HG03045 (cell line): ENCODE measurements at regions not wholly inside any gene's neighbourhood (a gene's known extent, or its start where the extent isn't known, plus 50 kb on each side); places are given as distances from the start of the nearest gene placed in this dataset.
"Not testable (repeated sequence)": the region's sequence is repeated elsewhere in the genome, so short reads cannot be mapped to it uniquely, and the experiment has no call there.

Experiments
- ATAC-seq: cut with Tn5 transposase; IDR thresholded peaks from one replicate; pipeline ENCODE4 v1.9.1; 2021; ENCODE audit warnings: mild to moderate bottlenecking, moderate library complexity; ENCODE audit not compliant: unreplicated experiment

DNA sequence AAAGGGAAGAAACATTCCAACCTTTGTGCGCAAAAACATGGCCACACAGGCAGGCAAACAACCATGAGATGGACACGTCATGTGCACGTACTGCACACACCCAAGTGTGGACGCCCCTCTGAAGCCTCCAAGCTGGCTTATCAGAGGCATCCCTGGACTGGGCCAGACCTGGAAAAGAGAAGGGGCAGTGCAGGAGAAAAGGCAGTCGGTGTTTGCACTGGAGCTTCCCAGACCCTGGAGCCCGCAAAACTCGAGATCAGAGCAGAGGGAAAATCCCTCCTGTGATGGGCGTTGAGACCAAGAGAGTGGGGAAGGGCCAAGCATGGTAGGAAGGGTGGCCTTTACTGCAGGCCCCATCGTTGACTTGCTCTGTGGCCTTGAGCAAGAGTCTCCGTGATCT is 269.5 kb downstream of the CYRIA start:
- ATAC-seq: no peak

DNA sequence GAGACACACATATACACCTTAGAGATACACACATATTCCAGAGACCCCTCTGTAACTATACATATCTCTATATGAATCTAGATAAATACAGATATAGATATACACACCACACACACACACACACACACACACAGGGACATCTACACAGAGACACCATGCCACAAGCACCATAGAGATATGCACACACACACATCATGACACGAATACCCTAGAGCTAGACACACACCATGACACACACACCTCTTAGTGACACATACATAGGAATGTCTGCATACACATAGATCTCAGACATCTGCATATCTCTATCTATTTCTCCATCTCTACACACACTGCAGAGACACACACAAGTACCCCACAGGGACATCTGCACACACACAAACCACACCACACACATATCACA is 270.0 kb downstream of the CYRIA start:
- ATAC-seq: no peak

DNA sequence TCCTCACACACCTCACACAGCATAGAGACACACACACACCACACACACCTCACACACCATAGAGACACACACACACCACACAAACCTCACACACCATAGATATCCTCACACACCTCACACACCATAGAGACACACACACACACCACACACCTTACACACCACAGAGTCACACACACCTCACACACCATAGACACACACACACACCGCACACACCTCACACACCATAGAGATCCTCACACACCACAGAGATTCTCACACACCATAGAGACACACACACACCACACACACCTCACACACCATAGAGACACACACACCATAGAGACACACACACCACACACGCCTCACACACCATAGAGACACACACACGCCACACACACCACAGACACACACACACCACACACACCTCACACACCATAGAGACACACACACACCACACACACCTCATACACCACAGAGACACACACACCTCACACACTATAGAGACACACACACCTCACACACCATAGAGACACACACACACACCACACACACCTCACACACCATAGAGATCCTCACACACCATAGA is 270.6 kb downstream of the CYRIA start:
- no peak for ATAC-seq

DNA sequence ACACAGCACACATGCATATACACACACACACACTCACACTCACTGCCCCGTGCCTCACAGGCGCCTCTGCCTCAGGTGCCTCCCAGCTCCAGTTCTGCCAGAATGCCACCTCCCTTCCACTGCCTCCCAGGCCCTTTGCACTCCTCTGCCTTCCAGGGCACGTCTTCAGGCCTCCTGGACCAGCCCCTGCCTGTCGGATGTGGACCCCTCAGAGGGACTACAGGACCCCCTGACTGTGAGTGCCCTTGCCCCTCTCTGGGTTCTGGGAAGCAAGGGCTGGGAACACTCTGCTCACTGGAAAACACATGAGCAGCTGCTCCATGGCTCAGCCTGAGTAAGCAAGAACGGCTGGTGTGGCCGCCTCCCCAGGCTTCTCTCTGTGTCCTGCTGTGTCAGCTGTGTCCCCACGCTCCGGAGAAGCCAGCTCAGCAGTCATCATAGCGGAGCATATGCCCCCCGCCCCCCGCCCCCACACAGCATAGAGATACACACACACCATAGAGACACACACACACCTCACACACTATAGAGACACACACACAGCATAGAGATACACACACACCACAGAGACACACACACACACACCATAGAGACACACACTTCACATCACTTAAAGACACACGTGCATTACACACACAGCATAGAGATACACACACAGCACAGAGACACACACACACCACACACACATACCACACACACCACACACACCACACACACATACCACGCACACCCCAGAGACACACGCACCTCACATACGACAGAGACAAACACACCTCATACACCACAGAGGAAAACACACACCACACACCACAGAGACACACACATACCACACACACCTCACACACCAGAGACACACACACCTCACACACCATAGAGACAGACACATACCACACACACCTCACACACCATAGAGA is 271.3 kb downstream of the CYRIA start:
- no peak for ATAC-seq

DNA sequence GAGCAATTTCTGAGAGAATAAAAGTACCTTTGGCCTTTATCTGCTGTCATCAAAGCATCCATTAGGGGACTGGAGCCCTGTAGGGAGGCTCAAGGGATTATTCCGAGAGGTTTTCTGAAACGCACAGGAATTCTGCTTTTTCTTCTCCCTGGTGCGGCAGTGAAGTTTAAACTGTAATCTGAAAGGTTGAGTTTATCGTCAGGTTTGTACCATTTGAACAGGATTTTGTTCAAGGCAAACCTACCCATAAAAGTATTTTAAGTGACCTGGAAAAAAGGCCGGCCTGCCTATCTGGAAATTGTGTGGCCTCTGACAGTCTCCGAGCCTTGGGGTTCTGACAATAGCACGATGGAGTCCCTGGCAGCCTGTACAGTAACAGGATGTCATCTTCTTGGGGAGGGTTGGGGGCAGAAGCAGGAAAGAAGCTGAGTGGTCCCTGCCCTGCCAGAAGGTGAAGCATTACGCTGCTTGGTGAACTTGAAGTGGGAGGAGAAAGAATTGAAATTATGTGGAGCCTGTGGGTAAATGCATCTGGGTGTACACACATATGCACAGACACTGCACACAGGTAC is 272.0 kb downstream of the CYRIA start:
- no peak for ATAC-seq

DNA sequence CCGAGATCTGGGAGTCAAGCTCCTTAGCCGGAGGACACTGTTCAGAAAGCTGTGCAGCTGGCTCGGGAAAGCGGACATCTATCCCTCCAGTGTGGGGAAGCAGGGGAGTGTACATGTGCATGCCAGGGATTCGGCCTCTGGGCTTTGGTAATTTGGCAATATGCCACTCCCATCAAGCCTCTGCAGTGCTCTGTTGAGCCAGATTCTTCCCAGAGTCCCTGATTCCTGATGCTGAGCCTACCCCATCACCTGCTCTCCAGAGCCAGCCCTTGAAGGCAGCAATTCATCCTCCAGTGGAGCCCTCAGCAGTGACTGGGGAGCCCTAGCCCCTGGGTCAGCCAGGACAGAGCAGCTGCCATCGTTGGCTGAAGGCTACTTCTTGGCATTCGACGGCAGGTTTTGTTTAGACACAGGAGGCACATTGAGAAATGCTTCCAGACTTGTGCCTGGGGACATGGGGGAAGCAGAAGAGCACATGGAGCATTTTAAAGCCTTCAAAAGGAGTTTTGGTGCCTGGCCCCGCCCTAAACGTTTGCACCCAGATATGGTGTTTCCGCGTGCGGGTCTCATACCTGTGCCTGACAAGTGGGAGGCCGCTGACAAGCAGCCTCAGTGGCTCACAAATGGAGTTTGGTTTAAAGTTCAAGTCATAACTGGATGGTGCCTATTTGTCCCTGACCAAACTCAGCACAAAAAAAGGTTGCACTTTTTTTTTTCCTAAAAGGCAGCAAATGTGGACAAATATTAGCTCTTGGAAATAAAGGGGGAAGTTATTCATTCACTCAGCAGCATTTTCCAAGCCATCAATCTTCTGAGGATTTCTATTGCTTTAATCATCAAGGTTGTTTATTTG is 272.8 kb downstream of the CYRIA start:
- ATAC-seq: no peak

DNA sequence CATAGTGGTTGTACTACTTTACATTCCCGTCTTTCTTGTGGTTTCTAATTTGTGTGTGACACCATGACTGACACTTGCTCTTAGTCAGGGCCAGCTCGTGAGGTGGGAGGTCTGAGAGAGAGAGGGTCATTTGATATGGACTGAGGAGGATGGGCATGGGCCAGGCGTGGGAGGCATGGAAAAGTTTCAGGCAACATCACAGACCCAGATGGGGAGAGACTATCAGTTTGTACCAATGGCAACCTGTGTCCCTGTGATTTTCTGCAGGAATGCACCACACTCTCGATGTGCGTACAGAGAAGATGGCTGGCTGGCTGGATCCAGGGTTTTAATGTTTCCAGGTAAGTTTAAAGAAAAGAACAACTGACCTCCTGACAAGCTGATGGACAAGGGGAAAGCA is 273.6 kb downstream of the CYRIA start:
- no peak for ATAC-seq

DNA sequence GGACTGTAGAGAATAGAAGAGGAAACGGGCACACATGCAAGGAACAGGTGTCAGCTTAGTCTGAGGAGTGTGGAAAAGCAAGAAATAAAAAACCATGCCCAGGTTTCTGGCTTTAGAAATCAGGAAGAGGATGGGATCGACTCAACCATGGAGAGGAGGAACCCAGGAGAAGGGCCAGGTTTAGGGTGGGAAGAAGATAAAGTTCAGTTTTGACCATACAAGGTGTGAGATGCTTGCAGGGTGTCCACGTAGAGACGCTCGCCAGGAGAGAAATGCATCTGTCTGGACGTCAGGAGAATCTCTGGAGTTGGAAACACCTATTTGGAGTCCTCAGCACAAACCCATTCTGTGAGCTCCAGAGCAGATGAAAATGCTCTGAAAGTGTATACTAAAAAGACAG is 275.1 kb downstream of the CYRIA start:
- no peak for ATAC-seq

DNA sequence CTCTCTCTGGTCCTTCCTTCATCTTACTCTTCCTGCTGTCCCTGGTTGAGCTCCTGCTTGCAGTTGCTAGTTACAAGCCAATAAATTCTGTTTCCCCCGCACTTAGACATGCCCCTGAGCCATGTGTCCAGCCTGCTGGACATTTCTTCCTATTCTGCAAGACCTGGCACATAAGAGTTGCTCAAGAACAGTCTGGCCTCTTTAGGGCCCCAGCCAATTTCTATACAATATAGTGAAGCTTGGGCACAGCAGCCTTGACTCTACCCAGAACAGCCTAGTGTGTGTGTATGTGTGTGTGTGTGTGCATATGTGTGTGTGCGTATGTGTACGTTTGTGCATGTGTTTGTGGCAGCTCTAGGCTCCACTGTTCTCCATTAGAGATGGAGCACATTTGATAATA is 276.0 kb downstream of the CYRIA start:
- no peak for ATAC-seq

DNA sequence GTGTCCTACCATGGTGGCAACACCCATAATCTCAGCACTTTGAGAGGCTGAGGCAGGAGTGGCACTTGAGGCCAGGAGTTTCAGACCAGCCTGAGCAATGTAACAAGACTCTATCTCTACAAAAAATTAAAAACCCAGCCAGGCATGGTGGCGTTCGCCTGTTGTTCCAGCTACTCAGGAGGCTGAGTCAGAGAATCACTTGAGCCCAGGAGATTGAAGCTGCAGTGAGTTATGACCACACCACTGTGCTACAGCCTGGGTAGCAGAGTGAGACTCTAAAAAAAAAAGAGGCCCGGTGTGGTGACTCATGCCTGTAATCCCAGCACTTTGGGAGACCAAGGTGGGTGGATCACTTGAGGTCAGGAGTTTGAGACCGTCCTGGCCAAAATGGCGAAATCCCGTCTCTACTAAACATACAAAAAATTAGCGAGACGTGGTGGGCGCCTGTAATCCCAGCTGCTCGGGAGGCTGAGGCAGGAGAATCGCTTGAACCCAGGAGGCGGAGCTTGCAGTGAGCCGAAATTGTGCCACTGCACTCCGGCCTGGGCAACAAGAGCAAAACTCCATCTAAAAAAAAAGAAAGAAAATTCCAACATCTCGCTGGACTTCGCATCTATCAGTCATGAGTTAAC is 277.3 kb downstream of the CYRIA start:
- not testable (repeated sequence) for ATAC-seq

DNA sequence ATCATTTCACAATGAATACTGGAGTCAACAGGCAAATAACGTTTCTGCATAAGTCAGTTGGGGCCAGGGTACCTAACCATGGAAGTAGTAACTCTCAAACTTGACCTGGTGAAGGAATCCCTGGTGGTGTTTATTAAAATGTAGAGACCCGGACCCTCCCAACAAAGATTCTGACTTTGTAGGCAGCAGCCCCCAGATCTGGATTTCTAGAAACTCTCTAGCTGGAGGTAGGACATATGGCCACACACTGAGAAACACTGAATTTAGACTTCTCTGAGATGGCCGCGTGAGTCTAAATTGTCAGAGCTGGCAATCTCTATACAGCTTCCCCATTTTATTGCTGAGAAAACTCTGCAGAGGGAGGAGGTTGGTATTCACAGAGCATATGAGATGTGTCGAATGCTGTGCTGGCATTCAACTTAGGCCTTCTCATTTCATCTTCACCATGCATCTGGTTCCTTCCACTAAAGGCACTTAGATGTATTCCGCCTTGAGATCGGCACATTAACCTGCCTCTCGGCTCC is 278.1 kb downstream of the CYRIA start:
- ATAC-seq: no peak

DNA sequence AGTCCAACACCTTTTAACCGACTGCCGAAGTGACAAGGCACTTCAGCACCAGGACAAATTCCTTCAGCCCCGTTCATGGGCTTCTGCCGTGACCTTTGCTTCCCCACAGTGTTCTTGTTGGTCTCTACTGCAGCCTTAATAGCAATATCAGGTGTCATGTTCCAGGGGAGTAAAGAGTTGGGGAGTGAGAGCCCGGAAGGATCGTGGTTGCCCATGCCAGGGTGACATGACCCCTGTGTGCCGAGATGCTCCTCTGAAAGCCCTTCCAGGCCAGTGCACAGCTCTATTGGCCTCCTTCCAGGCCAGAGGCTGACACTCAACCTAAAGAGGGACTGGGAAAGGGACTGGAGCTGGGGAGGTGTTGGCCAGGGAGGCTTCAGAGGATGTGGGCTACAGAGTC is 279.2 kb downstream of the CYRIA start:
- no peak for ATAC-seq

DNA sequence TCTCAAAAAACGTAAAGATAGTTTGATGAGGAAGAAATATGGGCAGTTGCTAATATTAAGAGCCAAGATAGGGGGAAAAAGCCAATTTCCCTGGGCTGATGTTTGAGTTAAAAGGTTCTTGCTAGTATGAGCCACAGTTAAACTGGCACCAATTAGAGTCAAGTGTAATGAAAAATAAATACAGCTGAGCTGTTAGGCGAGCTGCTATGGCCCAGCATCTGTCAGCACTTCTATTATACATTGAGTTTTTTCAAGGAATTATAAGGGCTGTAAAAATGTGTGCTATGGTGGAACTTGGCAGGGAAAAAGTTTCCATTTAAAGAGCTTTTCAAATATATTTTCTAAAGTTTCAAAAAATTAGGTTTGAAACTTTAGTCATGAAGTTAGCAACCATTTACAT is 279.6 kb downstream of the CYRIA start:
- no peak for ATAC-seq

DNA sequence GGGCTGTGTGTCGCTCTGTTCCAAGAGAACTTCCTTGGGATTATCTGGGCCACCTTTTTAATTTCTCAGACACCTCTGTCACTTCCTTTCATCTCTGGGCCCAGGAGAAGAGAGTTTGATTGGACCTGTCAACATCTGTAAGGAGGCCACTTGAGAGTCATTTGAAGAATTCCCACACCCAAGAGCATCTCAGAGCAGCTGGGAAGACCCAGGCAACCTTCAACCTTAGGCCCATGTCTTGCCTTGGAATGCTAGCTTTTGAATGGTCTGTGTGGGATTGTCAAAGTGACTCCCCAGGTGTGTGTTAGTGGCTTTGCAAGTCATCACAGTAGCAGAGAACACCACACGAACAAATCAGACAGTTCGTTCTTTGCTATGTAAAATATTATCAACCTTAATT is 280.3 kb downstream of the CYRIA start:
- no peak for ATAC-seq

DNA sequence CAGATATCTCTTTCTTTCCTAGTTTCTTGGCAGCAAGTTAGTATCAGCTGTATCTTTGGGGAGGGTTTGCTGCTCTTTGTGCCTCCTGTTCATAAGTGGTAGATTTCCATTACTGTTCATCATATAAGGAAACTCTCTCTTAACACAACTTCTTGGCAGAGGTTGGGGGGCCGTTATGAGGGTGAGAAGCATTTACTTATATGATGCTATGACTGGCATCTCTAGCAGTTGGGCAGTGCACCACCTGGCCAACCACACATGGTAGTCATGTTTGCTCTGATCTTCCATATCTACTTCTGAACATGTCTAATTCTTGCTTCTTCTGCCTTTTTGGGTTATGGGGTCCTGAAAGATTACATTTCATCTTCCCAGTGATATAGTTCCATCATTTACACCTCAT is 282.2 kb downstream of the CYRIA start:
- ATAC-seq: no peak

DNA sequence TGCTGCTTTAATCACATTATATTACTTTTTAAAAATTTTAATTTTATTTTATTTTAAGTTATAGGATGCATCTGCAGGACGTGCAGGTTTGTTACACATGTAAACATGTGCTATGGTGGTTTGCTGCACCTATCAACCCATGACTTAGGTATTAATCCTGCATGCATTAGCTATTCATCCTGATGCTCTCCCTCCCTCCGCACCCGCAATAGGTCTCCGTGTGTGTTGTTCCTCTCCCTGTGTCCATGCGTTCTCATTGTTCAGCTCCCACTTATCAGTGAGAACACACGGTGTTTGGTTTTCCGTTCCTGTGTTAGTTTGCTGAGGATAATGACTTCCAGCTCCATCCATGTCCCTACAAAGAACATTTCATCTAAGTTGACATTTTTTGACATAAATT is 283.2 kb downstream of the CYRIA start:
- ATAC-seq: no peak

DNA sequence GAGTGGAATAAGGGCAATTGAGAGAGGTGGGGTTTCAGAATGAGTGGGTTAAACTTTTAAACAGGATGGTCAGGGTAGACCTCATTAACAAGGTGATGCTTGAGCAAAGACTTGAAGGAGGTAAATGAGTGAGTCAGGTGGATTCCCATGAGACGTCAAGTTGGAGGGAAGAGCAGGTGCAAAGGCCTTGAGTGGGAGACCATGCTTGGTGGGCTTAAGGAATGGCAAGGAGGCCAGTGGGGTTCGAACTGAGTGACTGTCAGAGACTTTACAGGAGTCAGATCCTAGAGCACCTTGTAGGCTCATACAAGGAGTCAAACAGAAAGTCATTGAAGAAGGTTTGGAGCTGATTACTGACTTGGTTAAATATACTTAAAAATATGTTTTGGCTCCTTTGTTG is 284.1 kb downstream of the CYRIA start:
- ATAC-seq: no peak

DNA sequence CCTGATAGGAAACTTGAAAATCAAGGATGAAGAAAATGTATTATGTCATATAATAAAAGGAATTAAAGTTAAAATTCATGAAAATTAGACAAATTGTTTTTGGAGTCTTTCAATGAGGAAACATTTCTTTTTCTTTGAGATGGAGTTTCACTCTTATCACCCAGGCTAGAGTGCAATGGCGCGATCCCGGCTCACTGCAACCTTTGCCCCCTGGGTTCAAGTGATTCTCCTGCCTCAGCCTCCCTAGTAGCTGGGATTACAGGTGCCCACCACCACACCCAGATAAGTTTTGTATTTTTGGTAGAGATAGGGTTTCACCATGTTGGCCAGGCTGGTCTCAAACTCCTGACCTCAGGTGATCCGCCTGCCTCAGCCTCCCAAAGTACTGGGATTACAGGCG is 285.7 kb downstream of the CYRIA start:
- ATAC-seq: not testable (repeated sequence)

DNA sequence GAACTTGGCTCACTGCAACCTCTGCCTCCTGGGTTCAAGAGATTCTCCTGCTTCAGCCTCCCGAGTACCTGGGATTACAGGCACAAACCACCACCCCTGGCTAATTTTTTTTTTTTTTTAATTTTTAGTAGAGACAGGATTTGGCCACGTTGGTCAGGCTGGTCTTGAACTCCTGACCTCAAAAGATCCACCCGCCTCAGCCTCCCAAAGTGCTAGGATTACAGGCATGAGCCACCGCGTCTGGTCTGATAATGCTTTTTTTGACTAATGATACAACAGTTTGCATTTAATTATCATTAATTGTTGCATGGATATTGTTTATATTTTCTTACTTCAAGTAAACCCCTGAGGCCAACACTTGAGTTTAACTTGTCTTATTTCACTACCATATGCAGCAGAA is 286.6 kb downstream of the CYRIA start:
- not testable (repeated sequence) for ATAC-seq

DNA sequence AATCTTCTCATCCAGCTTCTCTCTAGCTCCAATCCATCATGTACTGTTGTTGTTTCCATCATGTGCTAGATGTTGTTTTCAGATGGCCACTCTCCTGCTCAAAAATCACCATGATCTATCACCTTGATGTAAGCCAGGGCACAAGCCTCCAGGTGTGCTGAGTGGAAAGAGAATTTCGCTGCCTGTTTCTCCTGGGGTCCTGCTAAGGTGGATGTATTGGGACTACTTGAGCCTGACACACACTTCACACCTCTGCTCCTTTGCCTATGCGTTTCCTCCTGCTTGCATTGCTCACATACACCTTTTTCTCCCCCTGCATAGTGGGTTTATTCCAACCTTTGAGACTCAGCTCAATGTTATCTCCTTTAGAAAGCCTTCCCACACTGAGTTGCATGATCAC is 287.6 kb downstream of the CYRIA start:
- ATAC-seq: no peak

DNA sequence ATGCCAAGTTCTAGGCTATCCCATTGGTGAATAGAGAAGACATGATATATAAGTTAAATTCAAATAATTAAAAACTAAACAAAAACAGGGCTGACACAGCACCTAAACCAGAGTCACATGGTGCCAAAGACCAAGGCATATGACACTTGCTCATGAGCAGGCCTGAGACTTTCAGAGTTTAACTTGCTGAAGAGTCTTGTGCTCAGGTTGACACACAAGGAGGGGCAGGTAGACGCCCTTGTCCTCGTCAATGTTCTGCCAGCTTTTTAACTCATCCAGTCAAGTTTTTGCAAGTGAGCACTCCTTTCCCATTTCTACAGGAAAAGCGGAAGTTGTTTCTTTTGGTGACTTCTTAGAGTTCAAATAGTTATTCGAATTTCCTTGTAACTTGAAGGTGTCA is 289.7 kb downstream of the CYRIA start:
- no peak for ATAC-seq
